Transverse colon (tissue), 4 donors: ENCODE measurements at regions not wholly inside any gene's neighbourhood (a gene's known extent, or its start where the extent isn't known, plus 50 kb on each side); places are given as distances from the start of the nearest gene placed in this dataset.

Experiments
- DNase-seq: peaks from one replicate; pipeline ENCODE4 v3.0.0-alpha.2; 2019
- H3K27ac ChIP-seq, 4 donors: fragments of 200-600 bp; sonication (generic); 2 replicates each; pipeline ENCODE4 v1.5.1; 2016 to 2018; ENCODE audit warnings: inconsistent platforms in 4 of 4
- H3K27me3 ChIP-seq: fragments of 200-600 bp; sonication (generic); 2 replicates; pipeline ENCODE4 v1.5.1; 2017; ENCODE audit warnings: inconsistent platforms
- H3K36me3 ChIP-seq, 4 donors: fragments of 200-600 bp; sonication (generic); 2 replicates each; pipeline ENCODE4 v1.5.1; 2017 to 2019; ENCODE audit warnings: inconsistent platforms in 4 of 4
- H3K4me1 ChIP-seq, 4 donors: fragments of 200-600 bp; sonication (generic); 2 replicates each; pipeline ENCODE4 v1.5.1; 2017 to 2020; ENCODE audit warnings: inconsistent platforms in 4 of 4
- H3K4me3 ChIP-seq, 4 donors: fragments of 200-600 bp; sonication (generic); 1 replicate in 1 of 4; 2 replicates in 3 of 4; pipeline versions ENCODE4 v1.5.1 to v1.6.1; 2017 to 2019; ENCODE audit warnings: inconsistent platforms in 4 of 4
- H3K9me3 ChIP-seq, 2 donors: fragments of 200-600 bp; sonication (generic); 2 replicates each; pipeline ENCODE4 v1.5.1; 2017 to 2019; ENCODE audit warnings: inconsistent platforms in 2 of 2
- EP300 ChIP-seq: sonication (generic); formaldehyde crosslinking; IDR thresholded peaks from one replicate; pipeline ENCODE4 v1.6.1; 2017; ENCODE audit warnings: antibody characterized with exemption, low read depth
- POLR2A ChIP-seq: fragments of 450-650 bp; IDR thresholded peaks from one replicate; pipeline ENCODE4 v1.6.1; 2016; ENCODE audit warnings: antibody characterized with exemption, mild to moderate bottlenecking, moderate library complexity
- POLR2AphosphoS5 ChIP-seq, 3 donors: sonication (generic); formaldehyde crosslinking; IDR thresholded peaks; one replicate each; pipeline ENCODE4 v1.6.1; 2016; ENCODE audit warnings: antibody characterized with exemption in 3 of 3
- WGBS, 2 donors: methylation state at CpG; one replicate each; pipeline ENCODE4 v1.1.5; 2018; ENCODE audit warnings: low coverage in 1 of 2; 5-methylcytosine and 5-hydroxymethylcytosine counted together
- in situ Hi-C, 4 donors: fragments of 200-750 bp; cut with MboI; loops; one replicate each; pipeline versions ENCODE4 v1.15.0 to v1.15.1; 2017; ENCODE audit warnings: low sequenced_read_pairs in 3 of 4, low pct_ligation_motif_present in 1 of 4, low pct_unique_long_range_greater_than_20kb in 1 of 4
- intact Hi-C: fragments of 100-400 bp; cut with DNase I; formaldehyde crosslinking; loops from one replicate; pipeline ENCODE4 v1.15.1; 2023; ENCODE audit warnings: low total_unique reads
- TF ChIP-seq, protein P1 (sequence below), 5 experiments: fragments of 200-600 bp in 3 of 5; fragments of 450-650 bp in 2 of 5; sonication (generic) in 3 of 5; IDR thresholded peaks; 1 replicate in 2 of 5; 2 replicates in 3 of 5; pipeline ENCODE4 v1.5.1; 2016 to 2017; ENCODE audit warnings: antibody characterized with exemption in 5 of 5, inconsistent platforms in 3 of 5, mild to moderate bottlenecking in 2 of 5, moderate library complexity in 1 of 5

GRCh38 chr4:126267689-126268088 lies 952.9 kb downstream of the FAT4 start:
- Histone ChIP-seq H3K4me1 (no peaks in the 10 kb centered on the region), H3K27me3 (no peaks in the 10 kb centered on the region), H3K9me3 (no peaks in the 10 kb centered on the region), H3K27ac (no peak overlapping the region), H3K36me3 (no peaks in the 10 kb centered on the region), H3K4me3 (no peak overlapping the region)
- in situ Hi-C loops (no loop called here), intact Hi-C loops (no loop called here)
- TF ChIP-seq POLR2AphosphoS5 (IDR thresholded peaks at IDR 0.05), result no peak
- TF ChIP-seq, protein P1, sequence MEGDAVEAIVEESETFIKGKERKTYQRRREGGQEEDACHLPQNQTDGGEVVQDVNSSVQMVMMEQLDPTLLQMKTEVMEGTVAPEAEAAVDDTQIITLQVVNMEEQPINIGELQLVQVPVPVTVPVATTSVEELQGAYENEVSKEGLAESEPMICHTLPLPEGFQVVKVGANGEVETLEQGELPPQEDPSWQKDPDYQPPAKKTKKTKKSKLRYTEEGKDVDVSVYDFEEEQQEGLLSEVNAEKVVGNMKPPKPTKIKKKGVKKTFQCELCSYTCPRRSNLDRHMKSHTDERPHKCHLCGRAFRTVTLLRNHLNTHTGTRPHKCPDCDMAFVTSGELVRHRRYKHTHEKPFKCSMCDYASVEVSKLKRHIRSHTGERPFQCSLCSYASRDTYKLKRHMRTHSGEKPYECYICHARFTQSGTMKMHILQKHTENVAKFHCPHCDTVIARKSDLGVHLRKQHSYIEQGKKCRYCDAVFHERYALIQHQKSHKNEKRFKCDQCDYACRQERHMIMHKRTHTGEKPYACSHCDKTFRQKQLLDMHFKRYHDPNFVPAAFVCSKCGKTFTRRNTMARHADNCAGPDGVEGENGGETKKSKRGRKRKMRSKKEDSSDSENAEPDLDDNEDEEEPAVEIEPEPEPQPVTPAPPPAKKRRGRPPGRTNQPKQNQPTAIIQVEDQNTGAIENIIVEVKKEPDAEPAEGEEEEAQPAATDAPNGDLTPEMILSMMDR (IDR thresholded peaks at IDR 0.05), result no peak
- no peak for TF ChIP-seq EP300
- no peak for TF ChIP-seq POLR2A
- WGBS, 2 donors, result 40 to 53% methylated on average over 1 of the region's 1 CpG
- no peak for DNase-seq

DNA sequence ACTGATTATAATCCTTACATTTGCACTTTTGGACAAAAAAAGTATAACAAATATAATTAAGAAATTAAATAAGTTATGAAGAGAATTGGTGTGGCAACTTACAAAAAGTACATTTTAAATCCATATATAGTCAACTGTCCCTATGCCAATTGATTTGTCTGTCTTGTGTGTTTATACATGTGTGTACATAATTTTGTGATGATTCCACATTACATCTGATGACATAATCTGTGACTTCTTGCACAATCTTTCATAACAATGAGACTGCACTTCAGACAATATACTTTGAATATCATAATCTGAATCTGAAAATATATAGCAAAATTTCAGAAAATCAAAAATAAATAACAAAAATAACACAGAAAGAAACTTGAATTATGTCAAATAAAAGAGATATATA lies 953.4 kb downstream of the FAT4 start:
- TF ChIP-seq EP300 (no peak), POLR2AphosphoS5 (IDR thresholded peaks at IDR 0.05) (no peak), POLR2A (no peak)
- TF ChIP-seq, protein P1 (IDR thresholded peaks at IDR 0.05), result no peak
- intact Hi-C loops (no loop called here), in situ Hi-C loops (no loop called here)
- H3K36me3 ChIP-seq, result no peaks in the 10 kb centered on the region
- no peak overlapping the region for H3K4me3 ChIP-seq
- H3K27ac ChIP-seq, result no peak overlapping the region
- H3K27me3 ChIP-seq, result no peaks in the 10 kb centered on the region
- no peaks in the 10 kb centered on the region for H3K9me3 ChIP-seq
- H3K4me1 ChIP-seq, result no peaks in the 10 kb centered on the region
- DNase-seq, result no peak

DNA sequence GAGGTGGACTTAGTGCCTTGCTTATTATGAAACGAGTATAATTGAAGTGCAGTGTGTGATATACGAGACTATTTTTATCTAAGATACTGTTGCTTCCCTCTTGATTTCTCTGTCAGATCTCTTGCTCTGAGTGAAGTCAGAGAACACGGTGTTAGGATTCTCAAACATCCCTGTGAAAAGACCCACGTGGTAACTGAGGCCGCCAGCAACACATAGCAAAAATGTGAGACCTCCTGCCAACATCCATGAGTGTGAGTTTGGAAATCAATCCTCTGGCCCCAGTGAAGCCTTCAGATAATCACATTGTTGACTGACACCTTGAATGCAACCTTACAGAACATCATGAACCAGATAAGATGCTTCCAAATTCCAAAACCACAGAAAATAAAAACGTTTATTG lies 954.4 kb downstream of the FAT4 start:
- WGBS, 2 donors, result 46 to 61% methylated on average over 4 to 6 of the region's 6 CpGs
- H3K36me3 ChIP-seq, result no peaks in the 10 kb centered on the region
- H3K4me1 ChIP-seq, result no peaks in the 10 kb centered on the region
- no peaks in the 10 kb centered on the region for H3K27me3 ChIP-seq
- intact Hi-C loops, result no loop called here
- no peaks in the 10 kb centered on the region for H3K9me3 ChIP-seq
- H3K27ac ChIP-seq, result no peak overlapping the region
- in situ Hi-C loops, result no loop called here
- TF ChIP-seq EP300, result no peak
- TF ChIP-seq POLR2AphosphoS5 (IDR thresholded peaks at IDR 0.05), result no peak
- TF ChIP-seq, protein P1 (IDR thresholded peaks at IDR 0.05), result no peak
- no peak for TF ChIP-seq POLR2A
- H3K4me3 ChIP-seq, result no peak overlapping the region
- DNase-seq, result no peak

GRCh38 chr4:126271292-126271691 lies 956.5 kb downstream of the FAT4 start:
- H3K27me3 ChIP-seq, result no peaks in the 10 kb centered on the region
- H3K27ac ChIP-seq, result no peak overlapping the region
- in situ Hi-C loops (no loop called here), intact Hi-C loops (no loop called here)
- WGBS, 2 donors, result 31 to 49% methylated on average over 1 of the region's 1 CpG
- no peak for DNase-seq
- no peaks in the 10 kb centered on the region for H3K36me3 ChIP-seq
- no peaks in the 10 kb centered on the region for H3K4me1 ChIP-seq
- H3K4me3 ChIP-seq, result no peak overlapping the region
- H3K9me3 ChIP-seq, result no peaks in the 10 kb centered on the region
- TF ChIP-seq POLR2AphosphoS5 (IDR thresholded peaks at IDR 0.05) (no peak), POLR2A (no peak), EP300 (no peak)
- TF ChIP-seq, protein P1 (IDR thresholded peaks at IDR 0.05), result no peak
